SK-N-MC (cell line): ENCODE measurements at regions not wholly inside any gene's neighbourhood (a gene's known extent, or its start where the extent isn't known, plus 50 kb on each side); places are given as distances from the start of the nearest gene placed in this dataset.

Source experiments
- DNase-seq: peaks from one replicate; pipeline ENCODE4 v3.0.0-alpha.2; 2011; ENCODE audit warnings: low read depth, low spot score
- H3K27ac ChIP-seq: fragments of 200-600 bp; sonication (generic); 2 replicates; pipeline ENCODE4 v1.5.1; 2016; ENCODE audit warnings: mixed run types
- H3K36me3 ChIP-seq: fragments of 200-600 bp; sonication (generic); 2 replicates; pipeline ENCODE4 v1.6.1; 2017; ENCODE audit warnings: antibody characterized with exemption, low read length, mixed read lengths; ENCODE audit not compliant: insufficient read depth
- H3K4me3 ChIP-seq: fragments of 200-600 bp; sonication (generic); 2 replicates; pipeline ENCODE4 v1.5.1; 2016
- H3K9ac ChIP-seq: fragments of 200-600 bp; sonication (generic); 2 replicates; pipeline ENCODE4 v1.8.0; 2017; ENCODE audit warnings: mixed run types, mixed read lengths; ENCODE audit not compliant: insufficient read length
- H3K9me3 ChIP-seq: fragments of 200-600 bp; sonication (generic); 2 replicates; pipeline ENCODE4 v1.6.1; 2017; ENCODE audit warnings: low read depth, mild to moderate bottlenecking, antibody characterized with exemption, low read length, moderate library complexity, mixed read lengths
- EZH2 ChIP-seq: fragments of 200-600 bp; sonication (generic); IDR thresholded peaks from one replicate; pipeline ENCODE4 v1.6.1; 2017; ENCODE audit warnings: antibody characterized with exemption
- FOXP2 ChIP-seq: optimal IDR thresholded peaks from 2 replicates; pipeline ENCODE3; 2011; ENCODE audit warnings: mild to moderate bottlenecking, moderate library complexity; ENCODE audit not compliant: insufficient read depth; ENCODE audit errors: extremely low read length, control extremely low read depth
- POLR2AphosphoS5 ChIP-seq: IDR thresholded peaks from 2 replicates; pipeline ENCODE4 v1.6.1; 2012; ENCODE audit warnings: mild to moderate bottlenecking, low read depth, low read length, borderline replicate concordance

DNA sequence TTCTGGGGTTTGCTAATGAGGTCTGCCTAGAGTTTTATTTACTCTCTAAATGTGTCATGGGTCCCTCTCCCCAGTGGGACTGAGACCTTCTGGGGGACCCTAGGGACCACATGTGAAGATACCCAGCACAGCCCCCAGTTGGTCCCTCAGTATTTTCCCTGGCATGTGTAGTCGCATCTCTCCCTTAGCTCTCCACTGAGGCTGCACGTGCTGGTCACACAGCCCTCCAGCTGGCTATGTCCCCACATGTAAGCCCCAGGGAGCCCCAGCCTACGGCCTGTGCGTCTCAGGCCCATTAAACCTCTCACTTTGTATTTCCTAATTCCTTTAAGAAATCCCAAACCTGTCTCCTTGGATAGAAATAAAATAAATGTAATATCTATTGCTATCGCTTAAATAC, 189.6 kb upstream of the TSHZ3 start:
- DNase-seq = no peak
- no peaks in the 10 kb centered on the region for H3K9me3 ChIP-seq

DNA sequence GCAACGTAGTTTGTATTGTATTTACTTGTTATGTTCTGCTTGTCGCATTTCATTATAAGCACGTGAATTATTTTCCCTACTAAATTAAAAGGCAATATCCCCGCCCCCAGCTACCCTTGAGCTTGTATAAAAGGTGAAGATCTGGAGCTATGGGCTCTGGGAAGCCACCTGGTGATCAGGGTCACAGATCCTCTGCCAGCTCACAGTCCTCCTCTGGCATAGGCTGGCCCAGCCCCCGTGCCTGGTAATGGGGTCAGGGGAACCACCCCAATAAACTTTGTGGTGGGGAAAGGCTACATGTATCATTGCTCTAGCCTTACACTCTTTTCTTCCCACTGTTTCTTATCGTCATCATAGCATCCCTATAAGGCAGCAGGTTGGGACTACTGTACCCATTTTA, 190.2 kb upstream of the TSHZ3 start:
- no peaks in the 10 kb centered on the region for H3K9me3 ChIP-seq

More for the DNA sequence above, 189.6 kb upstream of the TSHZ3 start:
- no peak for TF ChIP-seq POLR2AphosphoS5
- no peak for TF ChIP-seq EZH2
- TF ChIP-seq FOXP2 = no peak
- H3K27ac ChIP-seq = no peak overlapping the region
- H3K36me3 ChIP-seq = no peaks in the 10 kb centered on the region
- no peak overlapping the region for H3K4me3 ChIP-seq
- H3K9ac ChIP-seq = no peak overlapping the region

DNA sequence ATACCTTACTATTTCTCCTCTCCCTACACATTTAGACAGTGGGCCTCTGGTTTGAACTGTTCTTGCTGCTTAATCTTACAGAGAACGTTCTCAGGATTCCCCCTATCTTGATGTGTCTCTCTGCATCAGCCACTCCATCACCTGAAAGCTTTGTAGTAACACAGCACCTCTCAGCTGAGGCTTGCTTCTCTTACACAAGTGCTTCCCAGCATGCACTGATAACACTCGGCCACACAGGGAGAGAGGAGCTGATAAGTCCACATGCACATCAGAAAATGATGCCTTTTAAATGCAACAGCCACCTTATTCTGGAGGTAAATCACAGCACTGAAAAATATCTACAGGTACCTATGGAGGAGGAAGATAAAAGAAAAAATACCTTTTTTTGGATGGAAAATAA, 192.2 kb upstream of the TSHZ3 start:
- H3K9ac ChIP-seq = no peak overlapping the region
- DNase-seq = no peak
- TF ChIP-seq FOXP2 = no peak
- no peaks in the 10 kb centered on the region for H3K9me3 ChIP-seq
- H3K27ac ChIP-seq = no peak overlapping the region
- no peaks in the 10 kb centered on the region for H3K36me3 ChIP-seq
- H3K4me3 ChIP-seq = no peak overlapping the region

More for the DNA sequence above, 190.2 kb upstream of the TSHZ3 start:
- Histone ChIP-seq H3K9ac (no peak overlapping the region), H3K27ac (no peak overlapping the region), H3K4me3 (no peak overlapping the region), H3K36me3 (no peaks in the 10 kb centered on the region)
- no peak for DNase-seq
- TF ChIP-seq POLR2AphosphoS5 (no peak), FOXP2 (no peak), EZH2 (no peak)

DNA sequence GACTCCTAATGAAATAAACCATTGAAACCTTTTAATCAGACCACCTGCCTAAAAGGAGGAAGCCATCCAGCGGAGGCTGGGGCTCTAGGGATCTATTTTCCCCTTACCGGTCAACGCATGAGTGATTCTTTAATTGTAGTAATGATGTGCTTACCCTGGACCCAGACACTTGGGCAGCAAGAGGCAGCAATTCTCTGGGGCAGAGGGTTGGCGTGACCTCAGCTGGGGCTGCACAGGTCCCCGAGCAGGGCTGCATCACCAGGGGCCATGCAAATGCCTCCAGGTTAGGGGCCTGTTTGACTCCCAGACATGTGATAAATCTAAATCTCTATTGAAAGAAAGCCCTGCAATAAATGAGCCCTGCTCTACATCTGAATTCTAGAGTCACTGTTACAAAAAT, 194.2 kb upstream of the TSHZ3 start:
- no peak overlapping the region for H3K9ac ChIP-seq
- H3K9me3 ChIP-seq = no peaks in the 10 kb centered on the region
- no peak for DNase-seq
- no peaks in the 10 kb centered on the region for H3K36me3 ChIP-seq
- no peak for TF ChIP-seq EZH2
- no peak for TF ChIP-seq POLR2AphosphoS5
- no peak for TF ChIP-seq FOXP2
- no peak overlapping the region for H3K27ac ChIP-seq
- H3K4me3 ChIP-seq = no peak overlapping the region

DNA sequence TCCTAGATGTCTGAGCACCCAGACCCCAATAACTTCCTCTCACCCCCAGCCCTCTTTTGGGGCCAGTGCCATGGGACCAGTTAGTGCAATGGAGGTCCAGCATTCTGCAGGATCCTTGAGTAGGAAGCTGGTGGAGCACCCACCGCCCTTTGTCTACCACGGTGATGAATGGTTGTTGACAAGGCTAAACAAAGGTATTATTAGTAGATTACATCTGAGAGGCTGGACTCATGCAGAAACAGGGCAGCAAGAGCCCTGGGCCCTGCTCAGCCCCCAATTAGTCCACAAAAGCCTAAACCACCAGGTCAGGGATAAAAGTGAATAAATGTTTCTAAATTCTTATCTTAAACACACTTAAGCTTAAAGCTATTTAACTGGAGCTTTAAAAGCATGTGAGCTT, 196.5 kb upstream of the TSHZ3 start:
- Histone ChIP-seq H3K36me3 (no peaks in the 10 kb centered on the region), H3K9ac (no peak overlapping the region), H3K9me3 (no peaks in the 10 kb centered on the region), H3K27ac (no peak overlapping the region), H3K4me3 (no peak overlapping the region)
- no peak for TF ChIP-seq EZH2
- TF ChIP-seq POLR2AphosphoS5 = no peak
- TF ChIP-seq FOXP2 = no peak
- no peak for DNase-seq

DNA sequence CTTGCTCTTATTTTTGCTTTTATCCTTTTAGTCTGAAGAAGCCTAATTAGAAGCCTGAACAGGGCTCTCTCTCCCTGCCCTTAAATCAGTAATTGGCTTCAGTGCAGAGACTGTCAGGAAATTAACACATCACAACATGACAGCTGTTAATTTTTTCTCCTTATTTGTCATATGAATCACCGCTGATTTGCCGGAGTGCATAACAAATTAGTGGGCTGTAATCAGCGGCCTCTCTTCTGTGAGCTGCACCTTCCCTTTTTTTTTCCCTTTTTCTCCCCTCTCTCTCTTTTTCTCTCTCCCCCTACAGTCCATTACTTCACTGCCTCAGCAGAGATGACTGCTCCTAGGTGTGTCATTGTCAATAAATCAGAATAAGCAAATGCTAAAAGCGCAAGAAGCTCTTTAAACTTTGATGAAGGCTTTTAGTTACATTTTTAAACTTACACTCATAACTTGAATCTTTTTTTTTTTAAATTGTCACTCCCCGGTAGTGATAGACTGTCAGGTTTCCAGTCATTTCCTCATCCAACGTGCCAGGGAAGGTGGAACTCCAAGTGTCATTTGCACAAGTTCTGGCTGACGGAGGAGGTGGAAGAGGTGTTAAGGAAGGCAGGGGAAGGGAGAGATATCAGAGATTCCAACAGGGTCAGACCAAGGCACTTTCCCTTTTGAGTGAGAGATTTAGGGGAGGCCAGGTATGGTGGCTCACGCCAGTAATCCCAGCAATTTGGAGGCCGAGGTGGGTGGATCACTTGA, 197.1 kb upstream of the TSHZ3 start:
- no peak overlapping the region for H3K4me3 ChIP-seq
- TF ChIP-seq POLR2AphosphoS5 (no peak), FOXP2 (no peak), EZH2 (no peak)
- no peaks in the 10 kb centered on the region for H3K9me3 ChIP-seq
- no peak overlapping the region for H3K27ac ChIP-seq
- no peak for DNase-seq
- H3K9ac ChIP-seq = no peak overlapping the region
- no peaks in the 10 kb centered on the region for H3K36me3 ChIP-seq

DNA sequence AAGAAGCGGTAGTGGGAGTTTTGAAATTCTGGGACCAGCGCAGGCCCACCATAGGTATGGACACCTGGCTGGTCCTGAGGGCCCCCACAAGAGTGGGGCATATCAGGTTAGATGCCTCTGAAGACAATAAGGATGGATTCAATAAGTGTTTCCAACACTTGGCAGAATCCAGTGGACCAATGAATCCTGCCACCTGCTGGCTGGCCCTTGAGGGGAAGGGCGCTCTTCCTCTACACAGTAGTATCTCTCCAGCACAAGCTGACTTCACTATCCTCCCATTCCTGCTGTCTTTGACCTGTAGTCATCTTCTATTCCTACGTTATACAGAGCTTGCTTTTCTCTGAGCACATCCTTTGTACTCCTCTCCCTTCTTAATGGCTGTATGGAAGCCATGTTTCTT, 199.7 kb upstream of the TSHZ3 start:
- no peak for DNase-seq
- no peak overlapping the region for H3K9ac ChIP-seq
- H3K36me3 ChIP-seq = no peaks in the 10 kb centered on the region
- TF ChIP-seq FOXP2 (no peak), EZH2 (no peak), POLR2AphosphoS5 (no peak)
- H3K4me3 ChIP-seq = no peak overlapping the region
- H3K27ac ChIP-seq = no peak overlapping the region
- H3K9me3 ChIP-seq = no peaks in the 10 kb centered on the region

DNA sequence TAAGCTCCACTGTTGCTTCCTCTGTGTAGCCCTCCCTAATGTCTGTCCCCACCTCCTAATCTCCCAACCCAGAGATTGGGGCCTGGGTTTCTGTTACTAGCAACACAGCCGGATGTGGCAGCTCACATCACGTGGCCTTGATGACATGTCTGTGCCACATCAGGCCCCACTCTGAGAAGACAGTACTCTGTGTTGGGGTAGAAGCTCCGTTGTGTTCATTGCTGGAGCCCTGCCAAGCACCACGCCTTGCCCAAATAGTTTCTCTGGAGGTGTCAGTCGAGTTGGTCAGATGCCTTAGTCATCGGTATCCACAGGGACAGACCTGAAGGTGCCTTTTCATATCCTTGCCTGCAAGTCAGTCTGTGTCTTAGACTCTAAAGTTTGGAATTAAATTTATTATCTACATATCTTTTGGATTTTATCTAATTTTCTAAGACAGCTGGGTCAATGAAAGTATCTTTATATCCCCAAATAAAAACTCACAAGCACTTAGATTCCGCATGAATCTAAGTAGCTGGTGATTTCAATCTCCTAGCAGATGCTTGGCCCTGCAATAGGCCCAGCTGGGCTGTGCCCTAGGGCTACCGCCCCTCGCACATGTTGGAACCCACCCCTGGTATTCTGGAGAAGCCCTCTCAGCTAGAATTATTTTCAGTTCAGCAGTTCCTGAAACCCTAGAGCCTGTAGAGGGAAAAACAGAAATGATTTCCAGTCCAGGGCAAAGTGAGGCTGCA, 204.0 kb upstream of the TSHZ3 start:
- Histone ChIP-seq H3K9me3 (no peaks in the 10 kb centered on the region), H3K9ac (no peak overlapping the region), H3K36me3 (no peaks in the 10 kb centered on the region), H3K27ac (no peak overlapping the region), H3K4me3 (no peak overlapping the region)
- DNase-seq = no peak
- TF ChIP-seq FOXP2 = no peak
- no peak for TF ChIP-seq EZH2
- no peak for TF ChIP-seq POLR2AphosphoS5
